Muscle layer of duodenum (tissue), 2 donors: ENCODE measurements at regions not wholly inside any gene's neighbourhood (a gene's known extent, or its start where the extent isn't known, plus 50 kb on each side); places are given as distances from the start of the nearest gene placed in this dataset.

Experiments
- H3K27ac ChIP-seq: one replicate; pipeline ENCODE4 v1.7.0; 2013; ENCODE audit warnings: mild to moderate bottlenecking, low read length
- H3K27me3 ChIP-seq: one replicate; pipeline ENCODE4 v1.7.0; 2013; ENCODE audit warnings: low read depth, mild to moderate bottlenecking, control low read depth, low read length
- H3K36me3 ChIP-seq, 2 donors: one replicate each; pipeline ENCODE4 v1.7.0; 2013; ENCODE audit warnings: low read length in 2 of 2, control low read depth in 1 of 2, mild to moderate bottlenecking in 1 of 2; ENCODE audit not compliant: insufficient read depth in 2 of 2, control insufficient read depth in 1 of 2
- H3K4me1 ChIP-seq, 2 donors: one replicate each; pipeline ENCODE4 v1.7.0; 2013; ENCODE audit warnings: low read length in 2 of 2, mild to moderate bottlenecking in 2 of 2, control low read depth in 1 of 2, moderate library complexity in 1 of 2; ENCODE audit not compliant: insufficient read depth in 2 of 2, control insufficient read depth in 1 of 2
- H3K4me3 ChIP-seq, 2 donors: one replicate each; pipeline ENCODE4 v1.7.0; 2013; ENCODE audit warnings: low read length in 2 of 2, low read depth in 1 of 2, mild to moderate bottlenecking in 1 of 2
- H3K9me3 ChIP-seq, 2 donors: one replicate each; pipeline ENCODE4 v1.7.0; 2013; ENCODE audit warnings: low read length in 2 of 2, control low read depth in 1 of 2, mild to moderate bottlenecking in 1 of 2; ENCODE audit not compliant: control insufficient read depth in 1 of 2
- donor health status: healthy.

DNA sequence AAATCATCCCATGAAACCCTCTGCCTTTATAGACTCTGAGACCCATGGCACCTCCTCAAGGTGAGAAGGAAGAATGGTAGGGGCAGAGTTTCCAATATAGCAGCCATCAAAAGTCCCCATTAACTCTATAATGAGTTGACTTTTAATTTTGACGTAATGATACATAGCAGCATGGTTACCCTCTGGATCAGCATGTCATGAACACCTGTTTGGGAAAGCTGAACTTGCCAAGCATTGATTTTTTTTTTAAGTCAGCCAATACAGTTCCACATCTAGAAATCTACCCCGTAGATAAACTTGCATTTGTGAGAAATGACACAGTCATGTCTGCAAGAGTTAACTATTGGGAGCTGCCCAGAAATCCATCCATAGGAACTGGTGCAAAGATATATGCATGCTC lies 191.8 kb downstream of the TMEM114 start:
- H3K4me1 ChIP-seq = no peaks in the 10 kb centered on the region
- H3K27ac ChIP-seq = no peak overlapping the region
- no peaks in the 10 kb centered on the region for H3K36me3 ChIP-seq
- H3K9me3 ChIP-seq = no peaks in the 10 kb centered on the region
- no peak overlapping the region for H3K4me3 ChIP-seq
- H3K27me3 ChIP-seq = no peaks in the 10 kb centered on the region

DNA sequence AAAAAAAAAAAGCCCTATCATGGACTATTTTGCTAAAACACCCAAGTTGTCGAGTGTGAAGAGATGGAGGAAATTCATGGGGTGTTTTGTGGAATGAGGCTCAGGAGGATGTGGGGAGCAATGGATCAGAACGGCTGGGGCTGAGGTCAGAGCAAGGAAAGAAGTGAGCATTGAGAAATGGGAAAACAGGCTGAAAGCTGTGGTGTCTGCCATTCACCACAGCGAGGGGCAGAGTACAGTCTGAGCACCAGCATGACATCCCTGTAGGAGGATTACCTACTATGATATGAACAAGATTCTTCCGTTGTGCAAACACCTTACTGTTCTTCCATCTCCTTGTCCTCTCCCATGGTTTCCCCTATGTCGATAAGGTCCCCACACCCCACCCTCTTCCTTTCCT lies 193.1 kb downstream of the TMEM114 start:
- no peak overlapping the region for H3K4me3 ChIP-seq
- H3K9me3 ChIP-seq = peaks cover 0 to under 1% of the 10 kb centered on the region in 2 donors

DNA sequence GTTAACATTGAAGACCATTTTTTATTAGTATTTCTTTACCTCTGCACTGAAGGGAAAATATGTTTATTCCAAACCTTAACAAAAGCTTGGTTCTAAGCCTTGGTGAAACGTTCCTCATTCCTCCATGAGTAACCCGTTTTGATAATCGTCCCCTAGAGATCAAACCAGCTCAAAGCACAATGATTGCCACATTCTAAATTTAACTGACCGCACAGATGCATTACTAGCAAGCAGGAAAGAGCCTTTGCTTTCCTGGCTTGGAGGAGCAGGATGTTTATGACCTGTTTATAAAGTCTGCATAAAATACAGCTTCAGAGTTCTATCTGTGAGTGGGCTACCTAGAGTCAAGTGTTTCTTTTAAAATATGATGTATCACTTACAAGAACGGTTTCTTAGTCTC lies 193.8 kb downstream of the TMEM114 start:
- Histone ChIP-seq H3K4me1 (no peaks in the 10 kb centered on the region), H3K27ac (no peak overlapping the region), H3K36me3 (no peaks in the 10 kb centered on the region), H3K4me3 (no peak overlapping the region), H3K9me3 (peaks cover 0 to 3% of the 10 kb centered on the region in 2 donors), H3K27me3 (no peaks in the 10 kb centered on the region)

More for the DNA sequence above, 193.1 kb downstream of the TMEM114 start:
- Histone ChIP-seq H3K27ac (no peak overlapping the region), H3K27me3 (no peaks in the 10 kb centered on the region), H3K4me1 (no peaks in the 10 kb centered on the region), H3K36me3 (no peaks in the 10 kb centered on the region)

DNA sequence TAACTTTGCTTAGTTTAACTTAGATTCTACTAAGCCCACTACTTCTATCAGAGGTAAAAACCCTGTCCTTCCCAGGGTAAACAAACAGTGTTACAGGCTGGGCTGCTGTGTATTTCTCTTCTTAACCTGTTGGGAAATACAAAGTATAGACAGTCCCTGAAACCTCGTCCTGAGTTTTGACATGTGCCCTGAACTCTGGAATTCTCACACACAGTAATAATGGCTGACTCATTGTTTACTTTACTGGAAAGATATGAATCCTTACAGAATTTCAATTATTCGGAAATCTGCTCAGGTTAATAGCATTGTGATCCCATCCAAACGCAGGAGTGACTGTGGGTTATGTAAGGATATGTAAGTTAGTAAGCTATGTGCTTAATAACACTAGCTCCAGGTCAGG lies 199.1 kb downstream of the TMEM114 start:
- H3K4me3 ChIP-seq = no peak overlapping the region
- no peaks in the 10 kb centered on the region for H3K4me1 ChIP-seq
- H3K27me3 ChIP-seq = no peaks in the 10 kb centered on the region
- no peak overlapping the region for H3K27ac ChIP-seq
- H3K9me3 ChIP-seq = peaks cover 0 to 3% of the 10 kb centered on the region in 2 donors
- no peaks in the 10 kb centered on the region for H3K36me3 ChIP-seq

DNA sequence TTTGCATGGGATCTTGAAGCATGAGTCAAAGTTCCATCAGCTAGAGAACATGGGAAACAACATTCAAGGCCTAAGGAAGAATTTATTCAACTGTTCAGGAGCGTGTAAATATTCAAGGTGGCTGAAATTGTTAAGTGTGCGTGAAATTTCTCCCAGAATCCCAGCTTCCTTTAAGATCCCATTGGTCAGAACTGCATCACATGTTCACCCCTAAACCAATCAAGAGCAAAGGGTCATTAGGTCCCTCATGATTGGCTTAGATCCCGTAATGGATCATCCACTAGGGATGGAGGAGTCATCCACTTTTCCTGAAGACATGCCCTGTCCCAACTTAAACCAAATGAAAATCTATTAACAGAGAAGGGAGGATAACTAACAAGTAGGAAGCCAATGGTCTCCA lies 201.6 kb downstream of the TMEM114 start:
- Histone ChIP-seq H3K27me3 (no peaks in the 10 kb centered on the region), H3K36me3 (no peaks in the 10 kb centered on the region), H3K4me1 (no peaks in the 10 kb centered on the region), H3K27ac (no peak overlapping the region), H3K4me3 (no peak overlapping the region), H3K9me3 (peaks cover 0 to 3% of the 10 kb centered on the region in 2 donors)

DNA sequence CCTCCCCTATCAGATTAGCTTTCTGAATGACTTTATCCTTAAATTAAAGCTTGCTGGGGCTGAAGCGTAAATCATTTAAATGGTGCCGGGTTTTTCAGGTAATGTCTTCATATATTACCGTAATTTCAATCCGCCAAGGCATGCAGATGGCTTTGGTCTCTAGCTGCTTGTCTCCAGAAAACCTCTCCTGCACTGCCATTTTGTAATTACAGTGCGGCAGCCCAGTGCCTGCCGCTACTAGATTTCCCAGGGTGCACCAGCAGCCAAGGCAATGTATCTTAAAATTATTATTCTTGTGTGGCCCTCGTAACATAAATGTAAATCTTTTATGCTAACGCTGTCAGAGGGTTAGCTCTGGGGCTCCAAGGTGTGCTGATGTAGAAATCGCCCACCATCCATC lies 208.5 kb downstream of the TMEM114 start:
- Histone ChIP-seq H3K36me3 (no peaks in the 10 kb centered on the region), H3K27me3 (no peaks in the 10 kb centered on the region), H3K27ac (no peak overlapping the region), H3K9me3 (no peaks in the 10 kb centered on the region), H3K4me1 (no peaks in the 10 kb centered on the region), H3K4me3 (no peak overlapping the region)

DNA sequence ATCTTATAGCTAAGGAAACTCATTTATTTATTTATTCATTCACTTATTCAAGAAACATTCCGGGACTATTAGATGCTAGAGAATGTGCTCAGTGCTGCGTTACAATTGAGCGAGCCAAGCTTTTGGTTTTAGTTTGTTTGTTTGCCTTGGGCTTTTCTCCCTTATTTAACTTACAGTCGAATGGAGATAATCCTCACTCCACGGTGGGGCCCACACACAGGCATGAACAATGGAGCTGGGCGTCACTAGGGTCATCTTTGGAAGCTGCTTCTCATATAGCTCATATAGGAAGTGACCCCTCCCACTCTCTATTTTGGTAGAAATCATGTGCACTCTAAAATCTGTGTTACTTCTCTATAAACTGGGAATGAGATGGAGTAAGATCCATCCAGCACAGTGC lies 210.0 kb downstream of the TMEM114 start:
- Histone ChIP-seq H3K9me3 (no peaks in the 10 kb centered on the region), H3K4me1 (no peaks in the 10 kb centered on the region), H3K27ac (no peak overlapping the region), H3K36me3 (no peaks in the 10 kb centered on the region), H3K4me3 (no peak overlapping the region), H3K27me3 (no peaks in the 10 kb centered on the region)

DNA sequence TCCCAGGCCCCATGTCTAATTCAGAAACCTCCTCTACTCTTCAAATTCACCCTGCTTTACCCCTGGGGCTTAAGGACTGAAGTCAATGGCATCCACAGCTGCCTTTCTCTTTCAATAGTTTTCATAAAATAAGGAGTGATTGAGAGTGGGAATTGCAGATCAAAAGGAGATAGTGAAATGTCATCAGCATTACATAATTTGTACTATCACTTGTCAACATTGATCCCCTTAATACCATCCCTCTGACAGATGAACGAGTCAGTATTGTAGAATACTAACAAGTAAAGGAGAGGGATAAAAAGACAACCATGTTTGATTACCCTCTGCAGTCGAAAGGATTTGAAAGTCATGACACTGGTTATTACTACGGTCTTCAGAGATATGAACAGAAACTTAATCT lies 212.4 kb downstream of the TMEM114 start:
- no peaks in the 10 kb centered on the region for H3K36me3 ChIP-seq
- H3K4me1 ChIP-seq = no peaks in the 10 kb centered on the region
- H3K4me3 ChIP-seq = no peak overlapping the region
- no peaks in the 10 kb centered on the region for H3K9me3 ChIP-seq
- H3K27ac ChIP-seq = no peak overlapping the region
- no peaks in the 10 kb centered on the region for H3K27me3 ChIP-seq

DNA sequence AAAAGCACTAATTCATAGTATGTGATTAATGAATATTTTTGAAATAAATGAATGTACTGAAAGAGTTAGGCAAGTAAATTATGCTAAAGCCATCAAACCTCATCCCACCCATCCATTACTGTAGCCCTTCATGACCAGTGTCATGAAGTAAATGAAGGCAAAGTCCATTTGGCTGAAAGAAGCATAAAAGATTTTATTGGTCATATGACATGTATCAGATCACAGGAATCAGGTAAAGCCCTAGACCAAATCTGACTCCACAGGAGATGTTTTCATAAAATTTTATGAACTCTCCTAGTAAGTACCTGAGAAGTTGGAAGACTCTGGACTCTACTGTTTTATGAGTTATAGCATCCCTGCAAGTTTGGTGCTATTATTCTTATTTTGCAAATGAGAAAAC lies 213.5 kb downstream of the TMEM114 start:
- Histone ChIP-seq H3K4me3 (no peak overlapping the region), H3K9me3 (peaks cover 0 to 4% of the 10 kb centered on the region in 2 donors), H3K4me1 (no peaks in the 10 kb centered on the region), H3K36me3 (no peaks in the 10 kb centered on the region), H3K27me3 (no peaks in the 10 kb centered on the region), H3K27ac (no peak overlapping the region)

DNA sequence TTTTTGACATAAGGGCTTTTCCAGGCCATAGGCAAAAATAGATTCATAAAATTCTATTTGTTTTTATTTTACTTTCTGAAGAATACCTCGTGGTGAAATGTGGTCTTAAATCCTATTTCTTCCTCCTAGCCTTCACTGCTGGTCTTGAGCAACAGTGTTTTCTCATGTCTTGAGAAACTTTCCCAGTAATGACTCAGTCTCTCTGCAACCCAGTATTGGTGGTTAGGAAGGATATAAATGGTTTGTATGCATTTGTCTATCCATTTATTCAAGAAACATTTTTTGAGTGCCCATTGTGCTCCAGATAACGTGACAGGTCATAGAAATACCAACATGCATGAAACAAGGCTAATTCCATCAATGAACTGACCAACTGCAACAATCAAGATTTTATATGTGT lies 213.9 kb downstream of the TMEM114 start:
- H3K27ac ChIP-seq = no peak overlapping the region
- H3K27me3 ChIP-seq = no peaks in the 10 kb centered on the region
- H3K4me1 ChIP-seq = no peaks in the 10 kb centered on the region
- H3K4me3 ChIP-seq = no peak overlapping the region
- no peaks in the 10 kb centered on the region for H3K36me3 ChIP-seq
- H3K9me3 ChIP-seq = peaks cover 0 to 4% of the 10 kb centered on the region in 2 donors

DNA sequence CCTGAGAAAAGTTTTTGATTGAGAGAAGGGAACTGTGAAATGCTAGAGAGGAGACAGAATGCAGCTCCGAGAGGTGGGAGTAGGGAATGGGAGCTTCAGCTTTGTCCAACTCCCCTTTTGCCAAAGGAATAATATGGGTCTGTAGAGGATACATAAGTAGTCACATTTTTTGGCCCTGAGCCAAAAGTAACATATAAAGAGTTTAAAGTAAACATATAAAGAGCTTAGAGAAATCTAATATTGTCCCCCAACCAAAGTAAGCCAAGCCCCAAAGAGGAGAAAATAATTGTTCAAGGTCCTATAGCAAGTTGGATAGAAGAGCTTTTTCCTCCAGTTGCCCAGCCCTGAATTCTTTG lies 215.1 kb downstream of the TMEM114 start:
- no peak overlapping the region for H3K27ac ChIP-seq
- H3K27me3 ChIP-seq = no peaks in the 10 kb centered on the region
- peaks cover 0 to 4% of the 10 kb centered on the region in 2 donors for H3K9me3 ChIP-seq

DNA sequence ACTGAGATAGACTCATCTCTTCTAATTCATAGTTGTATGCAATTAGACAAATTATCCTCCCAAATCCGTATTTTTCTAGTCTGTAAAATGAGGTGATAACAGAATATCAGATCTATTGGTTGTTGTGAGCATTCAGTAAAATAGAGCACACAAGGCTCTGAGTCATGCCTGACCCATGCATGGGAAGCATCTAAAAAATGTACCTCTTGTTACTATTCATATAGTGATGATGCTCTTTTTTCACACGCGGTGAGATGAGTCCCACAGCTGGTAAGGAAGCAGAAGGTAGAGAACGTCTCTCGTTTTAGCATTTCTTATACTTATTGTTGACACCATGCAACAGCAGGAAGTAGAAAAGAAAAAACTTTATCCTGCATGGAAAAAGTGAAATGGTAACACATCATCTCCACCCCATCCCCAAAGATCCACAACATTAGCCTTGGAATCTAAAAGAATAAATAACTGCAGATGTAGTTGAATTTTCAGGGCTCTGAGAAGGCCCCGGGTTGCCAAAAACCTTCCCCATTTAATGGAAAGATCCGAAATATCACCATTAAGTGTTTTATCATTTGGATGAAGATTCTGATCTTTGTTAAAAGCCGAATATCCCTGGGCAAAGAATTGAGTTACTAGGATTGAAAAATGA lies 215.6 kb downstream of the TMEM114 start:
- Histone ChIP-seq H3K36me3 (no peaks in the 10 kb centered on the region), H3K27me3 (no peaks in the 10 kb centered on the region), H3K4me1 (no peaks in the 10 kb centered on the region), H3K27ac (no peak overlapping the region), H3K4me3 (no peak overlapping the region), H3K9me3 (peaks cover 0 to 4% of the 10 kb centered on the region in 2 donors)

More for the DNA sequence above, 215.1 kb downstream of the TMEM114 start:
- no peaks in the 10 kb centered on the region for H3K36me3 ChIP-seq
- H3K4me1 ChIP-seq = no peaks in the 10 kb centered on the region
- H3K4me3 ChIP-seq = no peak overlapping the region
